Psoas muscle (tissue), 7 donors: ENCODE measurements at regions not wholly inside any gene's neighbourhood (a gene's known extent, or its start where the extent isn't known, plus 50 kb on each side); places are given as distances from the start of the nearest gene placed in this dataset.

ENCODE experiments used
- ATAC-seq, 4 donors: fragments of 200-7000 bp; cut with Tn5 transposase; one replicate each; pipeline ENCODE4 v1.9.1; 2020; ENCODE audit warnings: moderate library complexity in 3 of 4, mild to moderate bottlenecking in 2 of 4
- DNase-seq, 2 donors: peaks; one replicate each; pipeline ENCODE4 v3.0.0-alpha.2; 2020
- H3K27ac ChIP-seq: fragments of 200-600 bp; one replicate; pipeline ENCODE4 v1.8.0; 2022
- H3K27me3 ChIP-seq, 3 donors: fragments of 200-600 bp in 1 of 3; one replicate each; pipeline versions ENCODE4 v1.6.1 to v1.8.0; 2013 to 2022; ENCODE audit warnings: low read length in 2 of 3, mild to moderate bottlenecking in 2 of 3, moderate library complexity in 1 of 3; ENCODE audit not compliant: insufficient read depth in 3 of 3
- H3K36me3 ChIP-seq, 2 donors: fragments of 200-600 bp in 1 of 2; one replicate each; pipeline versions ENCODE4 v1.6.1 to v1.8.0; 2013 to 2022; ENCODE audit warnings: low read depth in 1 of 2, mild to moderate bottlenecking in 1 of 2, moderate library complexity in 1 of 2; ENCODE audit not compliant: insufficient read depth in 1 of 2
- H3K4me1 ChIP-seq: fragments of 200-600 bp; one replicate; pipeline ENCODE4 v1.8.0; 2022
- H3K4me3 ChIP-seq: fragments of 200-600 bp; one replicate; pipeline ENCODE4 v1.8.0; 2022; ENCODE audit warnings: mild to moderate bottlenecking
- H3K9me3 ChIP-seq: fragments of 200-600 bp; one replicate; pipeline ENCODE4 v1.8.0; 2022
- WGBS, 3 donors: extraction: QIAGEN DNeasy Blood & Tissue Kit; methylation state at CpG; one replicate each; pipeline versions ENCODE4 v1.1.6 to v1.1.7; 2013; 5-methylcytosine and 5-hydroxymethylcytosine counted together
- intact Hi-C, 2 donors: fragments of 100-400 bp; cut with DNase I; formaldehyde crosslinking; loops; one replicate each; pipeline versions ENCODE4 v1.11.0 to v1.14.2; 2022
- TF ChIP-seq, protein P1 (sequence below): fragments of 200-600 bp; IDR thresholded peaks from one replicate; pipeline ENCODE4 v1.8.0; 2022; ENCODE audit warnings: antibody characterized with exemption
- donor health status: healthy with polysubstance abuse.
- donor health status: DM: no; HTN: no; CAD: no; lungs with moderate emphysema.
- donor health status: Bipolar disorder and iron deficiency.
- donor health status: healthy.
- donor health status: DM: yes; HTN: yes; CAD: no.
- donor health status: DM: no; HTN: no; CAD: no.
- donor health status: DM: yes; HTN: yes; CAD: no.

DNA sequence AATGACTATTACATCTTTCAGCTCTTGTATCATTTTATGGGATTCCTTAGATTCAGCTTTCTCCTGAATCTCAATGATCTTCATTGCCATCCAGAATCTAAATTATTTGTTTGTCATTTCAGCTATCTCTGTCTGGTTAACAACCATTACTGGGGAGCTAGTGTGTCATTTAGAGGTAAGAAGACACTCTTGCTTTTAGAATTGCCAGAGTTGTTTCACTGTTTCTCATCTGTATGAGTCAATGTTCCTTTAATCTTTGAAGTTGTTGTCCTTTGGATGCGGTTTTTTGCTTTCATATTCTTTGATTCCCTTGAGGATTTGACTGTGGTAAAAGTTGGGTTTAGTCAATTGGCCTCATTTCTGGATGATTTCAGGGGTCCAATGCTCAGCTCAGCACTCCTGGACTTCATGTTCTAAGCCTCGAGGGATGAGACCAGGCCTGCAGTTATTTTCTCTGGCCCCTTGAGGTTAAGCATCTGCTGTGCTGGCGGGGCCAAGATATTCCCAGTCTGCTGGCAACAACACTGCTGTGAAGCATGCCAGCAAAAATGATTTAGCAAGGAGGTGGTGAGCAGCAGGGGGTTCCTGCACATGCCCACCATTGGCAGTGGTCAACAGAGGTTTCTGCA lies 102.4 kb upstream of the PCSK5 start:
- Histone ChIP-seq H3K4me3 (no peak overlapping the region), H3K9me3 (no peaks in the 10 kb centered on the region), H3K36me3 (no peaks in the 10 kb centered on the region), H3K27me3 (no peaks in the 10 kb centered on the region), H3K27ac (no peak overlapping the region), H3K4me1 (no peaks in the 10 kb centered on the region)
- intact Hi-C loops: no loop called here
- TF ChIP-seq, protein P1, sequence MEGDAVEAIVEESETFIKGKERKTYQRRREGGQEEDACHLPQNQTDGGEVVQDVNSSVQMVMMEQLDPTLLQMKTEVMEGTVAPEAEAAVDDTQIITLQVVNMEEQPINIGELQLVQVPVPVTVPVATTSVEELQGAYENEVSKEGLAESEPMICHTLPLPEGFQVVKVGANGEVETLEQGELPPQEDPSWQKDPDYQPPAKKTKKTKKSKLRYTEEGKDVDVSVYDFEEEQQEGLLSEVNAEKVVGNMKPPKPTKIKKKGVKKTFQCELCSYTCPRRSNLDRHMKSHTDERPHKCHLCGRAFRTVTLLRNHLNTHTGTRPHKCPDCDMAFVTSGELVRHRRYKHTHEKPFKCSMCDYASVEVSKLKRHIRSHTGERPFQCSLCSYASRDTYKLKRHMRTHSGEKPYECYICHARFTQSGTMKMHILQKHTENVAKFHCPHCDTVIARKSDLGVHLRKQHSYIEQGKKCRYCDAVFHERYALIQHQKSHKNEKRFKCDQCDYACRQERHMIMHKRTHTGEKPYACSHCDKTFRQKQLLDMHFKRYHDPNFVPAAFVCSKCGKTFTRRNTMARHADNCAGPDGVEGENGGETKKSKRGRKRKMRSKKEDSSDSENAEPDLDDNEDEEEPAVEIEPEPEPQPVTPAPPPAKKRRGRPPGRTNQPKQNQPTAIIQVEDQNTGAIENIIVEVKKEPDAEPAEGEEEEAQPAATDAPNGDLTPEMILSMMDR: no peak
- 19 to 36% (median 22%) methylated on average over 3 of the region's 3 CpGs for WGBS, 3 donors
- ATAC-seq (peak in 3 of 4 donors; percentile 44 to 64 (median 62)), DNase-seq (peak; percentile 17 to 63)

DNA sequence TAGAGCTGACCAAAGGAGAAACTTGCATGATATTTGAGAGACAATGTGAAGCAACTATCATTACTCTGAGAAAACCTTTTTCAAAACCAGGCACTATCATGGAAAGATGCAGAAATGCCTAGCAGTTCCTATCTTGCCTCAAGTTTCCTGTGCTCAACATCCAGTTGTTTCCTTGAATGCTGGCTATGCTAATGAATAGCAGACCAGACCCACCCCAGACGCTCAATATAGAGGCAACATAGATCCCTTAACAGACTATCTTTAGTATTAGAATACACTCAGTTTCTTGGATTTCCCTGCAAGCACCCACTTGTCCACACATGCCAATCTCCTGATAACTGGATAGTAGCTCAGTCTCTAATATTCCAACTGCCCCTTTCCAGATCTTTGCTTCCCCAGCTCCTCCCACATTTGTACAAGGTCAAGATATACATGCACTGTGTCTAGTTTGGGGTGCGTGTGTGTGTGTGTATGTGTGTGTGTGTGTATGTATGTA lies 93.3 kb upstream of the PCSK5 start:
- intact Hi-C loops: no loop called here
- Histone ChIP-seq H3K27ac (no peak overlapping the region), H3K9me3 (no peaks in the 10 kb centered on the region), H3K4me3 (no peak overlapping the region), H3K4me1 (no peaks in the 10 kb centered on the region), H3K36me3 (no peaks in the 10 kb centered on the region), H3K27me3 (no peaks in the 10 kb centered on the region)
- 77 to 86% (median 84%) methylated on average over 2 of the region's 2 CpGs for WGBS, 3 donors
- DNase-seq (no peak), ATAC-seq (no peak)
- TF ChIP-seq, protein P1: no peak

DNA sequence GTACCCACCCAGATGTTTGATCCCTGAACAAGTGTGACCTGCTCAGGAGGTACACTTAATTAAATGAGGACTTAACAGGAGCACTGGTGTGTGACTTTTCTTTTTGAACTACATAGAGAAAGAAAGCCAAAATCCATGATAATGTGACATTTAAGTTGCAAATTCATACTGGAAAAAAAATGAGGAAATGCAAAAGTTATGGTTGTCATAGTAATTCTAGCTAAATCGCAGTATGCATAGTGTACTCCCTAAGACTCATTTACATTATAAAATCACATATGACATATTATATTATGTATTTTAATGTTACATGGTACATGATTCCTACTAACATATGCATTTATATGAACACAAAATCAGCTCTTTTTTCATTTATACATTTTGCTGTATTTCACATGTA lies 92.0 kb upstream of the PCSK5 start:
- Histone ChIP-seq H3K27ac (no peak overlapping the region), H3K4me1 (no peaks in the 10 kb centered on the region), H3K27me3 (no peaks in the 10 kb centered on the region), H3K4me3 (no peak overlapping the region), H3K36me3 (no peaks in the 10 kb centered on the region), H3K9me3 (no peaks in the 10 kb centered on the region)
- DNase-seq (no peak), ATAC-seq (no peak)
- TF ChIP-seq, protein P1: no peak
- WGBS, 3 donors: 80 to 89% (median 87%) methylated on average over 1 of the region's 1 CpG
- intact Hi-C loops: no loop called here

DNA sequence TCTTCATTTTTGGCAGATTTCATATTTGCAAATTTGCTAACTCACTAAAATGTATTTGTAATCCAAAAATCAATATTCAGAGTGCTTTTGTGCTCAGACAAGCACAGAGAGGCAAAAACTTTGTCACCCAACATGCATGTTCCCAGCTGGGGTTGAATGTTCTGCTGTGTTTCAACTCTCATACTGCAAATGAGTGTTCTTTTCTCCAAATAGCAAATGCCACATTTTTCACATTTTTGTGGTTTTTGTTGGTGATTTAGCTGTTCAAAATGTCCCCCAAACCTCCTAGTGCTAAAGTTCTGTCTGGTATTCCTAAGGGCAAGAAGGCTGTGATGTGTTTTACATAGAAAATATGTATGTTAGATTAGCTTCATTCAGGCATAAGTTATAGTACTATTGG lies 87.3 kb upstream of the PCSK5 start:
- H3K27me3 ChIP-seq: no peaks in the 10 kb centered on the region
- DNase-seq: no peak
- ATAC-seq: no peak
- H3K27ac ChIP-seq: no peak overlapping the region
- H3K36me3 ChIP-seq: no peaks in the 10 kb centered on the region
- no peaks in the 10 kb centered on the region for H3K9me3 ChIP-seq
- TF ChIP-seq, protein P1: no peak
- H3K4me1 ChIP-seq: no peaks in the 10 kb centered on the region
- no peak overlapping the region for H3K4me3 ChIP-seq
- intact Hi-C loops: no loop called here

DNA sequence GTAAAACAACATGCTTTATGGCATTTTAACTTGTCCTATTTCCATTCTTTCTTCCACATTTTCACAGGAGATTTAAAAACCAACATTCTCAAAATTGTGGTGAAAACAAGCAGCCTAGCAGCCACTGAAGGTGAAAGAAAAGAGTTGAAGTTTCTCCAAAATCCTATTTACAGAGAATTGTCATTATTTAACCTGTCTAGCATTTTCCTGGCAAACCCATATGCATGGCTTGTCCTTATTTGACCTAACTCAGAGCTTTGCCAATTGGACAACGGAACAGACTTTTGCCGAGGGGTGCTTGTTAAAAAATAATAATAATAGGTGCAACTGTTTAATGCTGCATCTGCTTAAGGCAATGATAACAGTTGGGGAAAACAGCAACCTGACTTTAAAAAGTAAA lies 80.4 kb upstream of the PCSK5 start:
- WGBS, 3 donors: 29 to 46% (median 30%) methylated on average over 2 of the region's 2 CpGs
- no peaks in the 10 kb centered on the region for H3K36me3 ChIP-seq
- TF ChIP-seq, protein P1: no peak
- intact Hi-C loops: no loop called here
- H3K4me1 ChIP-seq: no peaks in the 10 kb centered on the region
- ATAC-seq (no peak), DNase-seq (no peak)
- no peak overlapping the region for H3K4me3 ChIP-seq
- peaks cover 17% of the 10 kb centered on the region for H3K9me3 ChIP-seq
- no peaks in the 10 kb centered on the region for H3K27me3 ChIP-seq
- no peak overlapping the region for H3K27ac ChIP-seq
